SKM-1 treated with dmso at 0.1 percent for 144 hours (cell line): ENCODE measurements at regions not wholly inside any gene's neighbourhood (a gene's known extent, or its start where the extent isn't known, plus 50 kb on each side); places are given as distances from the start of the nearest gene placed in this dataset.
"Not testable (repeated sequence)": the region's sequence is repeated elsewhere in the genome, so short reads cannot be mapped to it uniquely, and the experiment has no call there.

Experiments
- DNase-seq: peaks from one replicate; lab custom pipeline; 2025; ENCODE audit not compliant: unreplicated experiment; lab: John Stamatoyannopoulos, UW

DNA sequence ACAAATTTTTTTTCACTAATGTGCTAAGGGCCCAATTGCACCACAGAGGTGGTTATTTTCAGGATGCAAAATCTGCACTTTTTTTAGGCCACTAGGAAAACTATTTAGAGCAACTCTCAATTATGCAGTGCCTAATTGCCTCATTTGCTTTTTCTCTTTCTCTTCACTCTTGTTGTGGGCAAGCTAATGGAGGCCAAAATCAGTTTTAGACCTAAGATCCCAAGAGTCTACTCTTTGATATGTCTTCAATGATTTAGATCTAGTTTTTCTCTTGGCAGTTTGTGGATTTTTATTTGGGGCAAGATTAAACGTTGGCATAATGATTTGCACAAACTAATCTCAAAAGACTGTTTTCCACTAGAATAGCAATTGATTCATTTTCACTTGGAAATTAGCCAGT, 1996.9 kb downstream of the LRRC4C start:
- DNase-seq: no peak

DNA sequence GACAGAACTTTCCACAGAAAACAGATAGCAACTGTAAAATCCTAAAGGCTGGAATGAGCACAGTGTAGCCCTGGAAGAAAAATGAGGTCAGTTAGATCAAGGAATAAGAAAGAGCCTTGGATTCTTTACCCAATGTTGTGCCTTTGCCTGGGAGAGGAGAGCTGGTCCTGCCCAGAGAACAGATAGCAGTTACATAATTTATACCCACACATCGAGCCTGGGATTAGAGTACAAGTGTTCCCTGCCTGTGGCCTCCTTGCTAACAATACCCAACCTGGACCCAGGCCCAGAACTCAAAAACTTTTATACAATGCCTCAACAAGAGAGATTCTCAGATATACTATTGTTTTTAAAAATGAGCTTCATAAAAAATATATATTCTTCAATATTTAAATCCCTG, 1998.4 kb downstream of the LRRC4C start:
- no peak for DNase-seq

DNA sequence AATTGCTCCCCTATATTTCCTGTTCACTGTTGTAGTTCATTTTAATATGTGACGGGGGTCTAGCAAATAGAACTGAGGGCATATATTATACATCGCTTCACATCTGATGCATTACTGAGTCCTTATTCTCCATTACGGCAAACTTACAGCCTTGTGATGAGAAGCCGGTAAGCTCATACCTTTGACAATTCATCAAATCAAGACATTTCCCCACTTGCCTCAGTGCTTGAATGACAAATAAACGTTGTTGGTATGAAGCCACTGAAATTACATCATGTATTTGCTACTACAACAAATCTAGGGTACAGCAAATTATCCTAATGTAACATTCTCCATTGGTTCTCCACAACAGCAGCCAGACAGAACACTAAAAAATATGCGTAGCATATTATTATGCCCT, 1999.8 kb downstream of the LRRC4C start:
- DNase-seq: no peak

DNA sequence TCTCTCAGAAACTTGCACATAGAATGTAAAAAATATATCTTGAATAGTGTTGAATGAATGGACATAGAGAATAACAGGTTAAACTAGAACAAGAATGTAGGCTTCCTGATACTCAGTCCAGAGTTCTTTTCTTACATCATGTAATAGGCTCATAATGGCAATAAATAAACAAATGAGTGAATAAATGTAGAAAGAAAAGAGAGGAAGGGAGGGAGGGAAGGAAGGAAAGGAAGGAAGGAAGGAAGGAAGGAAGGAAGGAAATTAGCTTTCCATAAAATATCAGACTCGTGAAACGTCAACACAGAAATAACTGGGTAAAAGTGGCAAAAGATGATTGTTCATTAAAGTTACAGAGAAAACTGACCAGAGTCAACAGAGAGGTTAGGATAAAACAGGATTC, 2001.0 kb downstream of the LRRC4C start:
- DNase-seq: no peak

DNA sequence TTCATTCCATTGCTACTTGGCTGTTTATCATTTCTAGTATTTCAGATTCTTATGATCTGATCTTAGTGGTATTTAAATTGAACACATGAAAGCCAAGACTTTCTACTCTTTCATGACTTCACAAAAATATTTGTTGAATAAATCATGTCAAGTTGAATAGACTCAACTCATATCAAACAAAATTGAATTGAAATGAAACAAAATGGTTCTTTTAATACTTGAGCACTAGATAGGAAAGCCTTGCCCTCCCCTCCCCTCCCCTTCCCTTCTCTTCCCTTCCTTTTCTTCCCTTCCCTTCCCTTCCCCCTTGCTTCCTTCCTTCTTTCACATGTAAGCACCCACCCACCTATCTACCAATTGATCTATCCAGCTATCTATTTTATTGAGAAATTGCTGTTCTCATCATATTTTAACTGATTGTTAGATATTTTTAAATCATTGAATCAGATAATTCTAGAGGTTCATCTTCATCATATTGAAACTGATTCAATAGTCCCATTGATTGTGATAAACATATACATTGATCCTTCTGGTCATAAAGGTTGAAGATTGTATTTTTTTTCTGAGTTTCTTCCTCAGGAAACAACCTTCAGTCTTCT, 2015.9 kb downstream of the LRRC4C start:
- DNase-seq: no peak

DNA sequence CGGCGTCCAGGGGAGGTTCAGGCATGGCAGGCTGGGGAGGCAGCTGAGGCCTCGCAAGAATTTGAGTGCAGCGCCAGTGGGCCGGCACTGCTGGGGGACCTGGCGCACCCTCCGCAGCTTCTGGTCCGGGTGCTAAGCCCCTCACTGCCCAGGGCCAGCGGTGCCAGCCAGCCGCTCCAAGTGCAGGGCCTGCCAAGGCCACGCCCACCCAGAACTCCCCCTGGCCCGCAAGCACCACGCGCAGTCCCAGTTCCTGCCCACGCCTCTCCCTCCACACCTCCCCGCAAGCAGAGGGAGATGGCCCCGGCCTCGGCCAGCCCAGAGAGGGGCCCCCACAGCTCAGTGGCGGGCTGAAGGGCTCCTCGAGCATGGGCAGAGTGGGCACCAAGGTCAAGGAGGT, 2017.3 kb downstream of the LRRC4C start:
- no peak for DNase-seq

DNA sequence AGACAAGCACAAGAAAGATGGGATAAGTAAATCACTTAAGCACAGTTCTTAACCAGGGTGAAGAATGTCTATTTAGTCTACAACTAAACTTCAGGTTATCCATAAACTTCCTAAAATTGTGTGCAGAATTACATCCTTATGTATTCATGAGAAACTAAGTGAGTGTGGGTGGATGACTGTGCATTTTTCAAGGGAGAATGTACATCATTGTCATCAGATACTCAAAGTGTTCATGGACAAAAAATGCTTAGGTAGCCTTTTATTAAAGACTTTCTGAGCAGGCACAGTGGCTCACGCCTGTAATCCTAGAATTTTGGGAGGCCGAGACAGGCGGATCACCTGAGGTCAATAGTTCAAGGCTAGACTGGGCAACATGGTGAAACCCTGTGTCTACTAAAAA, 2023.8 kb downstream of the LRRC4C start:
- DNase-seq: no peak

DNA sequence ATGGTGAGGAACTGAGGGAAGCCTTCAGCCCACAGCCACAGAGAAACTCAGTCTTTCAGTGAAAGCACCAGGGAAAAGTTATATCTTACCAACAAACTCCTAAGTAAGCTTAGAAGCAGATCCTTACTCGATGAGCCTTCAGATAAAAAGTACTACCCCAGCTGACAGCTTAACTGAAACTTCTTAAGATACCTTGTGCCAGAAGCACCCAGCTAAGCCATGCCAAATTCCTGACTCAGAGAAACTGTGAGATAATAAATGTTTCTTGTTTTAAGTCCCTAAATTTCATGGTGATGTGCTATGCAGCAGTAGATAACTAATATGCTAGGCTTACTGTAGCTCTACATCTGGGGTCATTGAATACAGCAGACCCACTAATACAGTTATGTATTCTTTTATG, 2025.0 kb downstream of the LRRC4C start:
- DNase-seq: no peak

DNA sequence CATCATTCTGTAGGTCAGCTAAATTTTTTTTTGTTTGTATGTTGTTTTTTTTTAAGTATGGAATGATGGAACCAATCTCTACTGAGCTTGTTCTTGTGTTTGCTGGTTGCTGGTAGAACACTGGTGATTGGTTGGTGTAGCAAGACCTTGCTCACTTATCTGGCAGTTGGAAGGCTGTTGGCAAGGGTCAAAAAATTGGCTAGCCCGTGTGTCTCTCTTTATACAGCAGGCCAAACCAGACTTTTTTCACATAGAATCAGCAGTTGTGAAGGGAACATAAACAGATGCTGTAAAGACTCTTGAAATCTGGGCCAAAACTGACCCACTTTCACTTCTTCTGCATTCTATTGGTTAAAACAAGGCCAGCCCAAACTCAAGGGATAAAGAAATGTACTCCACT, 2026.5 kb downstream of the LRRC4C start:
- DNase-seq: no peak

DNA sequence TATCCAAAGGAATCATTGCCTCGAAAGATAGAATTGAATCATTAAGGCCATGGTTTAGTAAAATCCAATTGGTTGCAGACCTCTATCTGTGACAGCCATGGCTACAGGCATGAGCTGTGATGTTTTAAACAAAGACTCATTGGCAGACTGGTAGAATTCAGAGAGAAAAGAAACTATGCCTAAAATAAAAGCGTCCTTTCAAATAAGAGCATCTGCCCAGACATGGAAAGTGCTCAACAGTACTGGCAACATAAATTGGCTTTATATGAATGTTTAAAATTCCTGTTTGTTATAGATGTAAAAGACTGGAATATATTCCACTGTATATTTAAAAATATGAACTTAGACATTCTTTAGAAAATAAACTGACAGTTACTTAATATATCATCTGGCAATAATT, 2034.2 kb downstream of the LRRC4C start:
- no peak for DNase-seq

DNA sequence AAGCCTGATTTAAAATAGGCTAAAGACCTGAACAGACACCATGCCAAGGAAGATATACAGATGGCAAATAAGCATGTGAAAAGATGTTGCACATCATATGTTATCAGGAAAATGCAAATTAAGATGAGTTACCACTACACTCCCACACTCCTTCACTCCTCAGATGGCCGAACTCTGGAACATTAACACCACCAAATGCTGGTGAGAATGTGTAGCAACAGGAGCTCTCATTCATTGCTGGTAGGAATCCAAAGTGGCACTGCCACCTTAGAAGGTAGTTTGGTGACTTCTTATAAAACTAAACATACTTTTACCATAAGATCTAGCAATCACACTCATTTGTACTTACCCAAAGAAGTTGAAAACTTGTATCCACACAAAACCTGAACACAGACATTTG, 2047.3 kb downstream of the LRRC4C start:
- DNase-seq: no peak

DNA sequence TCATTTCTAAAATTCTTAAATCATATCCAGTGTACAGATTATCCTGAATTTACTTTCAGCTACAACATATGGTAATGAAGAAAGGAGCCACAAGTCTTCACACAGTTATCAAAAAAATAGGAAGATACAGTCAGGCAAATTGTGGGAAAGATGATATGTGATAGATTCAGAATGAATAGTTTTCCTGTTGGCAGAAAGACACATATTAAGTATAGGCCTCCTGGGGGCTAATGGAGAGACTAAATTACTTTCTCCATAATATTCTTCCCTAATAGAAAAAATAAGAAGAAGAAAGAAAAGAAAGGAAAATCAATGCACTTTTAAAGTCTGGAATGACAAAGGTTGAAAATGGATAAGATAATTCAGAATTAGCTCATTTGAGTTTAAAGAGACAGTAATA, 2073.5 kb downstream of the LRRC4C start:
- no peak for DNase-seq

DNA sequence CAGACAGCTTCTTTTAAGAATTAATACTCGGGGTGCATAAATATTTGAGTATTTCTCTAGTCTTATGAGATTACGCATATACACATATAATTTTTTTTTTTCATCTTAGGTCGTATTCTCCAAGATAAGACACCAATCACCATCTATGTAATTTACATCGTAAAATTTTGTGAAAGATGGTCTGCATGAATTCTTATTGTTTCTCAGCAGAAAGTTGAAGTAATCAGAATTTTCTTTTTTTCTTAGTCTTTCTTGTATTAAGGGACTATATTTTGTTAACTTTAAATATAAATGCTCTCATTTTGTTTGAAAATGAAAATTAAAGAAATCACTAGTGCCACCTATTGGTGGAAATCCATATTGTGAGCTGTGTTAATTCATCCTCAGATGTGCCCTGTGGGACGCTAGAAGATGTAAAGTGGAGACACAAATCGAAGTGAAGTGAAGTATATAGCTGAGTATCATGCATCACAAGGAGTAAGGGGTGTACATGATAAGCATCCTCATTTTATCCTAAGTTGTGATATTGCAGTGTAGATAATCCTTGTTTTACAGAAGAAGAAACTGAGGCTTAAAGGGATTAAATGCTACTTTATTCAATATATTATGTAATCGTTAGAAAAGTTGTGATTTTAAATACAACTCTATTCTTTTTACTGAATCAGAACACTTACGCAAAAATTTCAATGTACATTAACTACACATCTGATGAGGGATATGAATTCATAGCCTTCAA, 2084.3 kb downstream of the LRRC4C start:
- DNase-seq: no peak

DNA sequence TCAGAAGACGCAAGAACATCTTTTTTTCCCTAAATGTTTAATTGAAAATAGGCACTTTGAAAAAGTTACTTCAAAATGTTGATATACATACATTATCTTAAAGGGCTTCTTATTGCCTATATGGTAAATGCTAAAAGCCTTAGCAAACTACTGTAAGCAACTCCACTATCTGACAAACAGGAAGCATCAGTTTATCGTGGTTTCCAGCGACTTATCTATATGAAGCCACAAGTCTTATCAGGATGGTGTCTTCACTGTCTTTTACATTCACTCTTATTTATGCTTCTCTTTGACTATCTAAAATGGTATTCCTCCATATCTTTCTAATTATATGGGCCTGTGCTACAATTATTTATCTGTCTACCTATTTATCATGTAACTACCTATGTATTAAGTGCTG, 2091.9 kb downstream of the LRRC4C start:
- DNase-seq: no peak

DNA sequence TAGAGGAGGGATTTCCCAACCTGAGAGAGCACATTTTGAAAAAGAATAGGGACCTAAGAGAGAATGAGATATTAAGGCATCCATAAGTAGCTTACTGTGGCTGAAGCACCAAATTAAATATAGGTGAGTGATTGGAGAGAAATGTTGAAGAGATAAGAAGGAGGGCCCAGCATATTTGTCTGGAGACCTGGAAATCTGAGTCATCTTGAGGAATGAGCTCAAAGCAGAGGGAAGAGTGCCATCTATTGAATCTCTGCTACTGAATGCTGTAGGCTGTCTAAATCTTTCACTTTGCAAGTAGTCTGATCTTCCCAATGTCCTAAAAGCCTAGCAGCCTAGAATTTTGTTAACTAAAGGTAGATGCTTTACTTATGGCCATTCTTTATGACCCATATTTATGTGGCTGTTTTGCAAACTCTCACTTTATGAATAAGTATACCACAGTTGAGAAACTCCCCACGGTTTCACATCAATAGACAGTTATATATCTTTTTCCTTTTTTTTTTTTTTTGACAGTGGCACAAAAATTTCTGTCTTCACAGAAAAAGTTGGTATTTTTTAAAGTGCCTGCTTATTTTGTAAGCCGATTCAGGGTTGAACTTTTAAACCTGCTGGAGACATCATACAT, 2093.5 kb downstream of the LRRC4C start:
- DNase-seq: no peak

DNA sequence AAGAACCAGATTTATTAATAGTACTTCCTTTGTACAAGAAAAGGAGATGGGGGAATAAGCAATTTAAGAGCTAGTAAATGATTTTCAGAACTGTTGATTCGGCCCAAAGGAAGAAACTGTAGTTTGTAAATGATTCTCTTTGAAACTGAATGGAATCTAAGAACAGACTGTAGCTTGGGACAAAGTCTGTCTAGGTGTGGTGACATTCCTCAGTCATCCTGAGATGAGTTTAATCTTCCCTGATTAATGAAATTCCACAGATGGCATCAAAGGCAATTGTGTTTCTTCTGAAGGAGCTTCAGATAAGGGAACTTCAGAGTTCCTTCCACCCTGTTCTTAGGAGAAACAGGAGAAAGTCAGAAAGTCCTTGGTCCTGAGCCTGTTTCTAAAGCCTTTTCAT, 2095.9 kb downstream of the LRRC4C start:
- DNase-seq: no peak

DNA sequence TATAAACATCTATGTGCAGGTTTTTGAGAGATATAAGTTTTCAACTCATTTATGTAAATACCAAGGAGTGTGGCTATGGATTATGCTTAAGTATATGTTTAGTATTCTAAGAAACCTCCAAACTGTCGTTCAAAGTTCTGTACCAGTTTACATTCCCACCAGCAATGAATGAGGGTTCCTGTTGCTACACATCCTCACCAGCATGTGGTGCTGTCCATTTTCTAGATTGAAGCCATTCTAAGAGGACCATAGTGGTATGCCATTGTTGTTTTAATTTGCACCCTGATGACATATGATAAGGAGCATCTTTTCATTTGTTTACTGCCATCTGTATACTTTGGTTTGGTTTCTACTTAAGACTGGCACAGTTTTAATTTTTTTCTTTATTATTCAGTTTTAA, 2097.9 kb downstream of the LRRC4C start:
- DNase-seq: no peak

DNA sequence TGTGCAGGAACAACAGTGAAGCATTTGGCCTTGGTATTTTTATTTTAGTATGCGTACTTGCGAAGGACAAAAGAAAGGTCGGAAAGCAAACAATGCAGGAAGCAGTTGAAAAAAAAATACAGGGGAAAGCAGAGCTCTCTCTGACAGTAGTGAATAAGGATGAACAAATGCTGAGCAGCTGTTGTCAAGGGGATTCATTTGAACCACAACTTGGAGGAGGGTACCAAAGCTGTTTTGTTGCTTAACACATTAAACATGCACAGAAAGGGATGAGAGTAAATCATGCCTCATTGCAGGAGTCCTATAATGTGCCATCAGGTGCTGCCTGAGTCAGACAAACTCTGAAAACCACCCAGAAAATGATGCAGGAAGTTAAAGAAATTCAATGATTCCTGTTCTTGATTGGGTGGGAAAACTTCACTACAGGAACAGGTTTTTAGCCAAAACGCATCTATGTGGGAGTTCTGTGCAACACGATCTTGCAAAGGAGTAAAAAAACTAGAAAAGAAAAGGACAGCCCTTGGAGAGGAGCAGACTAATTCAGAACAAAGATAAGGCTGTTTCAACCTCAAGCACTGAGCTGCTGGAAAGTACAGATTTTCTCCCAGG, 2113.5 kb downstream of the LRRC4C start:
- no peak for DNase-seq

DNA sequence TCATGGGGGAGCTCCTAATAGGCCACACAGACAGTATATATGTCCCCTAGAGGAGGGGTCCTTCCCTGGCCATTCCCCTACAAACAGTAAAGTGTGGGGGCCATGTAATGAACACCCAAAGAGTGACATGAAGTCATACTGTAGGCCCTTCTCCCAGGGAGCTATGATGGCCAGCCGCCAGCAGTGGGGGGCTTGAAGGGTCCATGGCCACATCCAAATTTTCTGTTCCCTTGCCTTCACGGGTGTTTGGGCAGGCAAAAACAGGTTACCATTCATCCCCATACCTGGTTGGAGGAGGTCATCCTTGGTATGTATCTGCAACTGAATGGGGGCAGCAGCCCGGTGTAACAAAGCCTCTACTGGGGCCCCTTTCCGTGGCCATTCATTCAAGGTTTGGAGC, 2118.0 kb downstream of the LRRC4C start:
- no peak for DNase-seq

DNA sequence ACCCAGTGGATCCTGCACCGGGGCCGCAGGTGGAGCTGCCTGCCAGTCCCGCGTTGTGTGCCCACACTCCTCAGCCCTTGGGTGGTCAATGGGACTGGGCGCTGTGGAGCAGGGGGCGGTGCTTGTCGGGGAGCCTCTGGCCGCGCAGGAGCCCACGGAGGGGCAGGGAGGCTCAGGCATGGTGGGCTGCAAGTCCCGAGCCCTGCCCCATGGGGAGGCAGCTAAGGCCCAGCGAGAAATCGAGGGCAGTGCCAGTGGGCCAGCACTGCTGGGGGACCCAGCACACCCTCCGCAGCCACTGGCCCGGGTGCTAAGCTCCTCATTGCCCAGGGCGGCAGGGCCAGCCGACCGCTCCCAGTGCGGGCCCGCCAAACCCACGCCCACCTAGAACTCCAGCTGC, 2126.4 kb downstream of the LRRC4C start:
- DNase-seq: not testable (repeated sequence)

DNA sequence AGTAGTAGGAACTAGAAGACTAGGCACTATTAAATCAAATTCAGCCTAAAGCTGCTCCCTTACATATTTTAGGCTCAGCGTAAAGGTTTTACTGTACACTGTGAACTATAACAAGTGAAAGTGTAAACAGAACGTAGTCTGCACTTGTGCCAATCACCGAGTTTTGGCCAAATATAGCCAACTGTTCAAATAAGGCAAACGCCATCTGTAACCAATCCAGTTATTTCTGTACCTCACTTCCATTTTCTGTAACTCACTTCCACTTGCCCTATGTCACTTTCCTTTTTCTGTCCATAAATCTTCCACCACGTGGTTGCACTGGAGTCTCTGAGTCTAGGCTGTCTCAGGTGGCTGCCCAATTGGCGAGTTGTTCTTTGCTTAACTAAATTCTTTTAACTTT, 2132.2 kb downstream of the LRRC4C start:
- DNase-seq: no peak

DNA sequence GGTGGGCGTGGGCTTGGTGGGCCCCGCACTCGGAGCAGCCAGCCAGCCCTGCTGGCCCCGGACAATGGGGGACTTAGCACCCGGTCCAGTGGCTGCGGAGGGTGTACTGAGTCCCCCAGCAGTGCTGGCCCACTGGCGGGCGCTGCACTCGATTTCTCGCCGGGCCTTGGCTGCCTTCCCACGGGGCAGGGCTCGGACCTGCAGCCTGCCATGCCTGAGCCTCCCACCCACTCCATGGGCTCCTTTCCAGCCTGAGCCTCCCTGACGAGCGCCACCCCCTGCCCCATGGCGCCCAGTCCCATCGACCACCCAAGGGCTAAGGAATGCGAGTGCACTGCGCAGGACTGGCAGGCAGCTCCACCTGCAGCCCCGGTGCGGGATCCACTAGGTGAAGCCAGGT, 2147.6 kb downstream of the LRRC4C start:
- DNase-seq: not testable (repeated sequence)
